Heart left ventricle (tissue), 16 donors: ENCODE measurements at regions not wholly inside any gene's neighbourhood (a gene's known extent, or its start where the extent isn't known, plus 50 kb on each side); places are given as distances from the start of the nearest gene placed in this dataset.

ENCODE experiments used
- ATAC-seq, 4 donors: fragments of 200-7000 bp; cut with Tn5 transposase; one replicate each; pipeline ENCODE4 v1.9.1; 2020 to 2022; ENCODE audit warnings: moderate library complexity in 4 of 4, mild to moderate bottlenecking in 3 of 4, moderate number of reproducible peaks in 1 of 4
- DNase-seq, 5 donors: peaks; one replicate each; pipeline ENCODE4 v3.0.0-alpha.2; 2020
- H3K27ac ChIP-seq, 12 donors: fragments of 200-600 bp; sonication (generic) in 4 of 12; one replicate each; pipeline versions ENCODE4 v1.5.0 to v1.8.0; 2016 to 2022; ENCODE audit warnings: mild to moderate bottlenecking in 2 of 12
- H3K27me3 ChIP-seq, 9 donors: fragments of 200-600 bp; sonication (generic) in 2 of 9; one replicate each; pipeline versions ENCODE4 v1.5.1 to v1.8.0; 2016 to 2022; ENCODE audit warnings: mild to moderate bottlenecking in 3 of 9
- H3K36me3 ChIP-seq, 9 donors: fragments of 200-600 bp; sonication (generic) in 2 of 9; one replicate each; pipeline versions ENCODE4 v1.5.0 to v1.8.0; 2018 to 2022; ENCODE audit warnings: mild to moderate bottlenecking in 2 of 9
- H3K4me1 ChIP-seq, 12 donors: fragments of 200-600 bp; sonication (generic) in 4 of 12; one replicate each; pipeline versions ENCODE4 v1.5.0 to v1.8.0; 2016 to 2022; ENCODE audit warnings: mild to moderate bottlenecking in 3 of 12
- H3K4me3 ChIP-seq, 12 donors: fragments of 200-600 bp; sonication (generic) in 4 of 12; one replicate each; pipeline versions ENCODE4 v1.5.0 to v1.8.0; 2017 to 2022; ENCODE audit warnings: mild to moderate bottlenecking in 9 of 12, moderate library complexity in 4 of 12
- H3K9me3 ChIP-seq, 12 donors: fragments of 200-600 bp; sonication (generic) in 4 of 12; one replicate each; pipeline versions ENCODE4 v1.5.0 to v1.8.0; 2016 to 2022; ENCODE audit warnings: mild to moderate bottlenecking in 1 of 12
- POLR2A ChIP-seq, 2 donors: fragments of 450-650 bp; IDR thresholded peaks; one replicate each; pipeline ENCODE4 v1.6.1; 2017; ENCODE audit warnings: antibody characterized with exemption in 2 of 2, mild to moderate bottlenecking in 2 of 2, moderate library complexity in 2 of 2
- WGBS, 4 donors: extraction: QIAGEN DNeasy Blood & Tissue Kit in 2 of 4; methylation state at CpG; one replicate each; pipeline versions ENCODE4 v1.1.5 to v1.1.7; 2013 to 2018; 5-methylcytosine and 5-hydroxymethylcytosine counted together
- intact Hi-C, 10 donors: fragments of 100-400 bp; cut with DNase I; formaldehyde crosslinking; loops; one replicate each; pipeline versions ENCODE4 v1.11.1 to v1.14.2; 2022
- TF ChIP-seq, protein P1 (sequence below), 12 donors: fragments of 200-600 bp; sonication (generic) in 4 of 12; IDR thresholded peaks; one replicate each; pipeline versions ENCODE4 v1.5.0 to v1.8.0; 2018 to 2022; ENCODE audit warnings: antibody characterized with exemption in 12 of 12, mild to moderate bottlenecking in 5 of 12
- donor health status: ischemic (EF 13 %, LVEDD 7.1; RV severe dilation, severe dysfunction).
- donor health status: healthy with polysubstance abuse.
- donor health status: DM: no; HTN: yes; CAD: no.
- donor health status: DM: no; HTN: no; CAD: no.
- donor health status: ischemic (EF 25% LVEDD 6.9; RV normal size, moderate dysfunction).
- donor health status: ischemic (EF 25% LVEDD 5.7; RV mildly dilated, moderate dysfunction).
- donor health status: healthy.
- donor health status: DM: yes; HTN: yes; CAD: no.
- donor health status: ischemic (EF 35%, LVEDD 5.7; RV mildly dilated, moderate dysfunction).
- donor health status: nonischemic (EF 11% LVEDD 7.7; RV severe dilation, severe dysfunction).
- donor health status: DM: yes; HTN: yes; CAD: no.
- donor health status: PGD.
- donor health status: ischemic (EF 29% LVEDD 5.4; RV normal size, mild dysfunction).
- donor health status: nonischemic (EF 23%, LVEDD 6.1; RV moderate dilation, normal function).

DNA sequence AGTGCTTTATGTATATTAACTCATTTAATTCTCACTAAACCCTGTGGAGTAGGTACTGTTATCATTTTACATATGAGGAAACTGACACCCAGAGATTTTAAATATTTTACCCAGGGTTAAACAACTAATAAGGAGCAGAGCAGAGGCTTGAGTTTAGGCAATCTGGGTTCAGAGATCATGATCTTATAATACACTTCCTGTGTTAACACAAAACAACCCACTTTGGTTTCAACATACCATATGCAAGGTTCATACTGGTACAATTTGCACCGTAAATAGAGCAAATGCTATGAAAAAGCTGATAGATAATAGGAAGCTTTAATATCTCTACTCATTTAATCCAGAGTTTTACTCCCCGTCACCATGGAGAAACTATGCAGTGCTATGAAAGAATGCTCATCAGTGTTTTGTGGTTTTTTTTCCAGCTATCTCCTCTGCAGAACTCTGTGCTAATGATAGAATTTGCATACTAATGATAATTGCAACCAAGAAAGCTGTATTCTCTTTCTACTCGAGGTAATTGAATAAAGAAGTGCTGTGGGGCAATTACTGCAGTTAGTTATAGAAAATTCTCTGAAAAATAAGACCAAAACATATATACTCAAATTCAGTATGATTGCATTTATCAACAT, 138.8 kb upstream of the MAP9 start:
- Histone ChIP-seq H3K36me3 (no peaks in the 10 kb centered on the region), H3K4me3 (no peak overlapping the region), H3K27ac (peak overlapping the region in 2 of 12 donors; percentile 72 to 75), H3K27me3 (no peaks in the 10 kb centered on the region), H3K4me1 (peaks cover 0 to 52% (median 27%) of the 10 kb centered on the region in 12 donors), H3K9me3 (peaks cover 0 to under 1% (median 0%) of the 10 kb centered on the region in 12 donors)
- 78 to 87% (median 85%) methylated on average over 3 of the region's 3 CpGs for WGBS, 4 donors
- intact Hi-C loops = loop anchor here in 3 of 10 donors (10.0 kb wide), 2 partner anchors 149 to 269 kb away; partner anchors contain the start of gene GUCY1A1 (in 2 of the 3)
- TF ChIP-seq, protein P1, sequence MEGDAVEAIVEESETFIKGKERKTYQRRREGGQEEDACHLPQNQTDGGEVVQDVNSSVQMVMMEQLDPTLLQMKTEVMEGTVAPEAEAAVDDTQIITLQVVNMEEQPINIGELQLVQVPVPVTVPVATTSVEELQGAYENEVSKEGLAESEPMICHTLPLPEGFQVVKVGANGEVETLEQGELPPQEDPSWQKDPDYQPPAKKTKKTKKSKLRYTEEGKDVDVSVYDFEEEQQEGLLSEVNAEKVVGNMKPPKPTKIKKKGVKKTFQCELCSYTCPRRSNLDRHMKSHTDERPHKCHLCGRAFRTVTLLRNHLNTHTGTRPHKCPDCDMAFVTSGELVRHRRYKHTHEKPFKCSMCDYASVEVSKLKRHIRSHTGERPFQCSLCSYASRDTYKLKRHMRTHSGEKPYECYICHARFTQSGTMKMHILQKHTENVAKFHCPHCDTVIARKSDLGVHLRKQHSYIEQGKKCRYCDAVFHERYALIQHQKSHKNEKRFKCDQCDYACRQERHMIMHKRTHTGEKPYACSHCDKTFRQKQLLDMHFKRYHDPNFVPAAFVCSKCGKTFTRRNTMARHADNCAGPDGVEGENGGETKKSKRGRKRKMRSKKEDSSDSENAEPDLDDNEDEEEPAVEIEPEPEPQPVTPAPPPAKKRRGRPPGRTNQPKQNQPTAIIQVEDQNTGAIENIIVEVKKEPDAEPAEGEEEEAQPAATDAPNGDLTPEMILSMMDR (IDR thresholded peaks at IDR 0.05) = no peak
- TF ChIP-seq POLR2A (IDR thresholded peaks at IDR 0.05) = no peak
- no peak for ATAC-seq
- no peak for DNase-seq

DNA sequence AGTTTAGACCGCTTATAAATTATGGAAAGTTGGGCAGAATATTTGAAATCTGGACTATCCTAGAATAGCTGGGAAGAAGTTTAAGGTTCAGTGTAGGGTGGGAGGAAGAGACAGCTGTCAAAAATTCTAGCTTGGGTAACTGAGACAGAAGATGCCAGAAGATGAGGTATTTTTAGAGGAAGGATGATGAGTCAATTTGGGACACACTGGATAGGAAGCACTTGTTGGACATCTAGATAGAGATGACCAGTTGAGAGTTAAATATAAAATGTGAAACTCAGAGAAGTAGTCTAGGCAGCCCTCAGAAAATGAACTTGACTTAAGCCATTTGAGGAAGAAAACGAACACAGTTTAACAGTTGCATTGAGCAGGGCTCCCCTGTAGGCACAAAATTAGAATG, 137.9 kb upstream of the MAP9 start:
- no peak overlapping the region for H3K4me3 ChIP-seq
- ATAC-seq = peak in 2 of 4 donors; percentile 22 to 27
- DNase-seq = no peak
- peaks cover 0 to 61% (median 36%) of the 10 kb centered on the region in 12 donors for H3K4me1 ChIP-seq
- intact Hi-C loops = loop anchor here in 5 of 10 donors (5.0 to 10.0 kb wide), 4 partner anchors 72 to 270 kb away; partner anchors contain the start of gene GUCY1A1 (in 4 of the 5)
- H3K27me3 ChIP-seq = no peaks in the 10 kb centered on the region
- H3K9me3 ChIP-seq = no peaks in the 10 kb centered on the region
- no peak for TF ChIP-seq POLR2A (IDR thresholded peaks at IDR 0.05)
- TF ChIP-seq, protein P1 (IDR thresholded peaks at IDR 0.05) = no peak
- no peaks in the 10 kb centered on the region for H3K36me3 ChIP-seq
- 83 to 87% (median 86%) methylated on average over 2 of the region's 2 CpGs for WGBS, 4 donors
- peak overlapping the region in 9 of 12 donors; percentile 2 to 75 (median 66) for H3K27ac ChIP-seq

DNA sequence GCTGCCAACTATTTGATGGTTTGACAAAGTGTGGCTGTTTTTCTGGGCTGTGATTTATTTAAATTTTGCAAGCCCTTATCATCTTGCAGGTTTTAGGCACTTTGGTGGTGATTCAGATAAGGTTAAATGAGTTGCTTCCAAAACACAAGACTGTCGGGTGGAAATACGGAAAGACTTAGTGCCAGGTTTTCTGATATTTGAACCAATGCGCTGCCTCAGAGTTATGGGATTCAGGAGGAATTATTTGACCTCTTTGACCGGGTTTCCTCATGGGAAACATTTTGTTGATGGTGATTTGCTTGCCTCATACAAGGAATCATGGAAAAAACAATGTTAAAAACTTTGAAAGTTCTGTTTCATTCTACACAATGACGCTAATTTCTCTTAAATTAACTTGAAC, 136.1 kb upstream of the MAP9 start:
- no peak for TF ChIP-seq POLR2A (IDR thresholded peaks at IDR 0.05)
- TF ChIP-seq, protein P1 (IDR thresholded peaks at IDR 0.05) = no peak
- 40 to 57% (median 44%) methylated on average over 5 of the region's 5 CpGs for WGBS, 4 donors
- ATAC-seq (peak in 3 of 4 donors; percentile 39 to 79 (median 61)), DNase-seq (peak in 2 of 5 donors; percentile 43 to 69)
- intact Hi-C loops = loop anchor here in 5 of 10 donors (5.0 to 10.0 kb wide), 4 partner anchors 71 to 272 kb away; partner anchors contain the start of gene GUCY1A1 (in 4 of the 5)
- Histone ChIP-seq H3K4me3 (no peak overlapping the region), H3K4me1 (peaks cover 0 to 71% (median 39%) of the 10 kb centered on the region in 12 donors), H3K36me3 (no peaks in the 10 kb centered on the region), H3K9me3 (no peaks in the 10 kb centered on the region), H3K27me3 (no peaks in the 10 kb centered on the region), H3K27ac (peak overlapping the region; percentile 31 to 75 (median 63))

DNA sequence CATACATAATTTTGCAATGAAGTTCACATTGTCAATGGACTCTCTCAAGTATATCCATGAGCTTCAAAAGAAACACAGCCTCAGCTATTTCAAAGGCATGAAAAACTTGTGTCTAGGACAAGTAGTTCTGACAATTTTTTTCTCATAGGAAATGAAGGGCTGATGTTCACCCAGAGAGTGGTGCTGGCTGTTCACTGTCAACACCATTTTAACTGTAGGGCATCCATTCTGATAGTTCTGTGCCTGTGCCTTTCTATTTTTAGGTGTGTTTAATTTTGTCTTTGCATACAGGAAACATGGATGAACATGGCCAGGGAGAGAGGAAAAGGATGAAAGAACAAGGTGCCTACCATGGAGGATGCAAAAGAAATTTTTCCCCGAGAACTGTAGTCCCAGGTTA, 135.3 kb upstream of the MAP9 start:
- ATAC-seq (peak; percentile 53 to 77 (median 60)), DNase-seq (no peak)
- Histone ChIP-seq H3K27ac (peak overlapping the region; percentile 31 to 75 (median 58)), H3K36me3 (no peaks in the 10 kb centered on the region), H3K9me3 (no peaks in the 10 kb centered on the region), H3K27me3 (no peaks in the 10 kb centered on the region), H3K4me3 (no peak overlapping the region), H3K4me1 (peaks cover 0 to 78% (median 40%) of the 10 kb centered on the region in 12 donors)
- no peak for TF ChIP-seq POLR2A (IDR thresholded peaks at IDR 0.05)
- TF ChIP-seq, protein P1 (IDR thresholded peaks at IDR 0.05) = no peak
- intact Hi-C loops = loop anchor here in 5 of 10 donors (5.0 to 10.0 kb wide), 4 partner anchors 70 to 273 kb away; partner anchors contain the start of gene GUCY1A1 (in 4 of the 5)
- WGBS, 4 donors = 95 to 96% (median 96%) methylated on average over 1 of the region's 1 CpG
